Cardiac fibroblast (primary cell): ENCODE measurements at regions not wholly inside any gene's neighbourhood (a gene's known extent, or its start where the extent isn't known, plus 50 kb on each side); places are given as distances from the start of the nearest gene placed in this dataset.
A peak's percentile ranks its signal among the peaks of the same experiment; 100 is the strongest.

ENCODE experiments used
- DNase-seq, 2 donors: peaks; one replicate each; pipeline versions ENCODE4 v3.0.0 to v3.0.0-alpha.2; 2010; ENCODE audit warnings: low read depth in 2 of 2
- H3K4me3 ChIP-seq, 2 donors: replicated peaks in 1 of 2; 1 replicate in 1 of 2; 2 replicates in 1 of 2; pipeline ENCODE4 v1.5.1; 2011; ENCODE audit warnings: low read depth in 2 of 2, low read length in 2 of 2, mild to moderate bottlenecking in 2 of 2, moderate library complexity in 1 of 2
- CTCF ChIP-seq: IDR thresholded peaks from one replicate; pipeline ENCODE4 v1.5.1; 2011; ENCODE audit warnings: low read depth, mild to moderate bottlenecking, low read length, inconsistent platforms

- DNase-seq = peak in 1 of 2 donors; percentile 32
- TF ChIP-seq CTCF = peak; percentile 41
- no peak overlapping the region for H3K4me3 ChIP-seq
Observed at GRCh38 chr7:36021367-36021766, 131.7 kb upstream of the EEPD1 start.

GRCh38 chr7:36021917-36022550 is 131.0 kb upstream of the EEPD1 start:
- TF ChIP-seq CTCF = no peak
- H3K4me3 ChIP-seq = no peak overlapping the region
- no peak for DNase-seq

- no peak overlapping the region for H3K4me3 ChIP-seq
- DNase-seq = no peak
- no peak for TF ChIP-seq CTCF
Observed at GRCh38 chr7:36023033-36023560, 130.0 kb upstream of the EEPD1 start.

- no peak for TF ChIP-seq CTCF
- no peak overlapping the region for H3K4me3 ChIP-seq
- no peak for DNase-seq
Observed at GRCh38 chr7:36025190-36025589, 127.9 kb upstream of the EEPD1 start.

- no peak for TF ChIP-seq CTCF
- no peak overlapping the region for H3K4me3 ChIP-seq
- no peak for DNase-seq
Observed at GRCh38 chr7:36029311-36029710, 123.7 kb upstream of the EEPD1 start.

GRCh38 chr7:36029853-36030515 is 123.1 kb upstream of the EEPD1 start:
- DNase-seq = no peak
- no peak overlapping the region for H3K4me3 ChIP-seq
- TF ChIP-seq CTCF = no peak
